Calu3 (cell line): ENCODE measurements at regions not wholly inside any gene's neighbourhood (a gene's known extent, or its start where the extent isn't known, plus 50 kb on each side); places are given as distances from the start of the nearest gene placed in this dataset.

Experiments
- BruUV-seq: library from RNA; stranded (reverse); fragments of 400-500 nt; replicated peaks from 2 replicates; lab custom pipeline; 2021; lab: Mats Ljungman, UMichigan
- CTCF ChIA-PET: fragments of 300-600 bp; sonication (Branson Sonifier 250); formaldehyde crosslinking; loops from one replicate; lab custom pipeline; 2022; ENCODE audit warnings: antibody characterized with exemption; lab: Charles Lee
- DNase-seq: peaks from one replicate; pipeline ENCODE4 v3.0.0; 2022
- H3K27ac Mint-ChIP-seq: one replicate; pipeline ENCODE4 v1.8.0; 2022; ENCODE audit warnings: mixed read lengths; ENCODE audit not compliant: unreplicated experiment
- H3K27me3 Mint-ChIP-seq: one replicate; pipeline ENCODE4 v1.8.0; 2022; ENCODE audit warnings: mixed read lengths; ENCODE audit not compliant: unreplicated experiment
- H3K36me3 Mint-ChIP-seq: one replicate; pipeline ENCODE4 v1.8.0; 2022; ENCODE audit warnings: mild to moderate bottlenecking, moderate library complexity, mixed read lengths; ENCODE audit not compliant: insufficient read depth, unreplicated experiment
- H3K4me1 Mint-ChIP-seq: one replicate; pipeline ENCODE4 v1.8.0; 2022; ENCODE audit warnings: mild to moderate bottlenecking, low read depth, mixed read lengths; ENCODE audit not compliant: unreplicated experiment
- H3K4me3 Mint-ChIP-seq: one replicate; pipeline ENCODE4 v1.8.0; 2022; ENCODE audit warnings: mild to moderate bottlenecking, low read depth, moderate library complexity, mixed read lengths; ENCODE audit not compliant: unreplicated experiment
- H3K9me3 Mint-ChIP-seq: one replicate; pipeline ENCODE4 v1.8.0; 2022; ENCODE audit warnings: low read depth, mixed read lengths; ENCODE audit not compliant: unreplicated experiment
- intact Hi-C: fragments of 100-400 bp; cut with micrococcal nuclease; formaldehyde crosslinking; loops from one replicate; pipeline ENCODE4 v1.10.0; 2022; ENCODE audit not compliant: unreplicated experiment
- TF ChIP-seq, protein P1 (sequence below): fragments of 200-600 bp; IDR thresholded peaks from one replicate; pipeline ENCODE4 v1.8.0; 2022; ENCODE audit warnings: antibody characterized with exemption; ENCODE audit not compliant: unreplicated experiment

DNA sequence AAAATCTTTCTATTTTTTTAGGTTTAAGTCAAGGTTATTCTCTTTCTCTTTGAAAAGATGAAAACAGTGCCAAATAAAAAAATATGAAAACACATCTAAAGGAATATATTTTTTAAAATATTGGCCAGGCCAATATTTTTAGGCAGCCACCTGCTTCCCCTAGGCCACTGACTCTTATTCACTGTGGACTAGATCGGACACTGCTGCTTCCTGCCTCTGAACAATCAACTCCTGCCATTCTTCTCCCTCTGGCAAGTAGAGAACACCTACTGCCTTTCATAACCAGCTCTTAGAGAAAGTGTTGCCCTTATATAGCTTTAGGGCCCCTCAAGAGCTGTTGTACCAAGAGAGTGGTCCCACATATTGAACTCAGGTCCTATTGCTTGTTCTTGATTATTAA lies 529.2 kb downstream of the RAPGEF2 start:
- Mint-ChIP-seq H3K27me3 (no peaks in the 10 kb centered on the region), H3K27ac (no peak overlapping the region)

DNA sequence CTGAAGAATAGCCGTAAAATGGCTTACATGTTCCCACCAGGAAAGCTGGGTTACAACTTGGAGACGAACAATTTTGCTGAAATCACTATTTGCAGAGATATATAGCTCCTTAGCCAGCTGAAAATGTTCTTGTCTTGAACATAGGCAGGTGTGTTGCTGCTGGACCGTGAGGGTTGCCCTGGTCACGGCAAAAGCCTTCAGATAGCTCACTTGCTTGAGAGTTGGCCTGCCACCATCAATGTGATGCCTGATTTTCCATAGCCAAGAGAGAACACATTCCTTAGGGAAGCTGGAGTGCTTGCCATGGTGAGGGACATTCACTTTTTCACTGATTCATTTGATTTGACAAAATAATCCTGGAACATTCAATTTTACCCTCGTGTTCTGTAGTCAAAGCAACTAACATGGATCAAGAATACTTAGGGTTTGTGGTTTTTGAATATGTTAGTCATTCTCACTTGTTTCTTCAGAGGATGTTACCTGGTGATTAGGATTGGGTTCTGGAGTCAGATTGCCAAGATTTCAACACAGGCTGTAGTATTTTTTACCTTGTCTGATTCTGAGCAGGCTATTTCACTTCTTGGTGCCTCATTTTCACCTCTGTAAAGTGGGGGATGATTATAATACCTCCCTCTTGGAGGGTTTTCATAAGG lies 536.9 kb downstream of the RAPGEF2 start:
- Mint-ChIP-seq H3K27ac (no peak overlapping the region), H3K27me3 (no peaks in the 10 kb centered on the region), H3K4me1 (no peaks in the 10 kb centered on the region), H3K9me3 (no peaks in the 10 kb centered on the region), H3K36me3 (no peaks in the 10 kb centered on the region), H3K4me3 (no peak overlapping the region)
- TF ChIP-seq, protein P1, sequence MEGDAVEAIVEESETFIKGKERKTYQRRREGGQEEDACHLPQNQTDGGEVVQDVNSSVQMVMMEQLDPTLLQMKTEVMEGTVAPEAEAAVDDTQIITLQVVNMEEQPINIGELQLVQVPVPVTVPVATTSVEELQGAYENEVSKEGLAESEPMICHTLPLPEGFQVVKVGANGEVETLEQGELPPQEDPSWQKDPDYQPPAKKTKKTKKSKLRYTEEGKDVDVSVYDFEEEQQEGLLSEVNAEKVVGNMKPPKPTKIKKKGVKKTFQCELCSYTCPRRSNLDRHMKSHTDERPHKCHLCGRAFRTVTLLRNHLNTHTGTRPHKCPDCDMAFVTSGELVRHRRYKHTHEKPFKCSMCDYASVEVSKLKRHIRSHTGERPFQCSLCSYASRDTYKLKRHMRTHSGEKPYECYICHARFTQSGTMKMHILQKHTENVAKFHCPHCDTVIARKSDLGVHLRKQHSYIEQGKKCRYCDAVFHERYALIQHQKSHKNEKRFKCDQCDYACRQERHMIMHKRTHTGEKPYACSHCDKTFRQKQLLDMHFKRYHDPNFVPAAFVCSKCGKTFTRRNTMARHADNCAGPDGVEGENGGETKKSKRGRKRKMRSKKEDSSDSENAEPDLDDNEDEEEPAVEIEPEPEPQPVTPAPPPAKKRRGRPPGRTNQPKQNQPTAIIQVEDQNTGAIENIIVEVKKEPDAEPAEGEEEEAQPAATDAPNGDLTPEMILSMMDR, result no peak
- no TSS peak for BruUV-seq
- intact Hi-C loops, result no loop called here
- no peak for DNase-seq
- CTCF ChIA-PET, result no interaction called here

More for the DNA sequence above, 529.2 kb downstream of the RAPGEF2 start:
- TF ChIP-seq, protein P1, result no peak
- Mint-ChIP-seq H3K4me1 (no peaks in the 10 kb centered on the region), H3K9me3 (no peaks in the 10 kb centered on the region), H3K4me3 (no peak overlapping the region), H3K36me3 (no peaks in the 10 kb centered on the region)
- no peak for DNase-seq
- intact Hi-C loops, result no loop called here
- CTCF ChIA-PET, result no interaction called here
- no TSS peak for BruUV-seq

DNA sequence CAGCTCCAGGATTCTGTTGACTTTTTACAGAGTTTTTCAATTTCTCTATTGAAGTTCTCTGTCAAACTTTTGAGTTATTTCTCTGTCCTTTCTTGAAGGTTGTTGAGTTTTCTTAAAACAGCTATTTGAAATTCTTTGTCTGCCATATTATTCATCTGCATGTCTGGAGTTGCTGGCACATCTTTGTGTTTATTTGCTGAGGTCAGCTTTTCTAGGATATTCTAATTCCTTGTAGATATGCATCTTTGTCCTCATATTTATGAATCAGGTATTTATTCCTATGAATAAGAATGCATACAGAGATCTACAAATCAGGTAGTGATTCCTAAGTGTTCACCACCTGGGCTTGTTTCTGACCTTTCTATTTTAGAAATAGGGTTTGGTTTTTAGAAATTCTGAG lies 546.4 kb downstream of the RAPGEF2 start:
- no peak for DNase-seq
- Mint-ChIP-seq H3K36me3 (no peaks in the 10 kb centered on the region), H3K27me3 (no peaks in the 10 kb centered on the region), H3K4me1 (no peaks in the 10 kb centered on the region), H3K9me3 (peaks cover 5% of the 10 kb centered on the region), H3K4me3 (no peak overlapping the region), H3K27ac (no peak overlapping the region)
- intact Hi-C loops, result no loop called here
- no TSS peak for BruUV-seq
- CTCF ChIA-PET, result no interaction called here
- TF ChIP-seq, protein P1, result no peak

DNA sequence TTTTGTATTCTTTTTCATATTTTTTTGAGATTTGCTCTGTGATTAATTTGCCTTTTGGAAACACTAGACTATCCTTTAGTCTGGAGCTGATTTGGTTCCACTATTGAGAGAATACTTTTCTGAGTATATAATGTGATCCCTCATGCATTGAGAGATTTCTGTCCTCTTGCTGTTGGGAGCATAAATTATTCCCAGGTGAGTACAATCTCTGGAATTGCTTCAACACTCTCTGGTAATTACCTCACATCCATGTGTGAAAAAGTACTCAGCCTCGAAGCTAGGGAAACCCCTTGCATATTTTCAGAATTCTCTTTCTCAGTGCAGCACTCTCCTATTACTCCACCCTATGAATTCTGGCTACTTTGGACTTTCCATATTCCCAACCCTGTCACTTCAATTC lies 550.0 kb downstream of the RAPGEF2 start:
- Mint-ChIP-seq H3K4me3 (no peak overlapping the region), H3K36me3 (no peaks in the 10 kb centered on the region), H3K9me3 (peaks cover 5% of the 10 kb centered on the region), H3K4me1 (no peaks in the 10 kb centered on the region), H3K27ac (no peak overlapping the region), H3K27me3 (no peaks in the 10 kb centered on the region)
- intact Hi-C loops, result no loop called here
- TF ChIP-seq, protein P1, result no peak
- DNase-seq, result no peak
- BruUV-seq, result no TSS peak
- CTCF ChIA-PET, result no interaction called here
